CD4-positive, alpha-beta T cell (primary cell): ENCODE measurements at regions not wholly inside any gene's neighbourhood (a gene's known extent, or its start where the extent isn't known, plus 50 kb on each side); places are given as distances from the start of the nearest gene placed in this dataset.

Source experiments
- ATAC-seq: fragments of 200-7000 bp; cut with Tn5 transposase; one replicate; pipeline ENCODE4 v1.10.0; 2022; ENCODE audit warnings: mild to moderate bottlenecking; ENCODE audit not compliant: poor library complexity
- CTCF ChIA-PET: fragments of 350-600 bp; sonication (Branson Sonifier 250); formaldehyde crosslinking; loops from one replicate; lab custom pipeline; 2021; ENCODE audit warnings: antibody characterized with exemption, inconsistent platforms; lab: Charles Lee
- POLR2A ChIA-PET: fragments of 350-600 bp; sonication (Branson Sonifier 250); formaldehyde crosslinking; loops from one replicate; lab custom pipeline; 2021; ENCODE audit warnings: antibody characterized with exemption, inconsistent platforms; lab: Charles Lee
- DNase-seq, 14 experiments: peaks; one replicate each; pipeline ENCODE4 v3.0.0-alpha.2; 2013 to 2020; ENCODE audit warnings: mixed read lengths in 2 of 14
- H3K27ac ChIP-seq, 2 donors: one replicate each; pipeline versions ENCODE4 v1.5.1 to v1.7.0; 2013; ENCODE audit warnings: low read length in 2 of 2, low read depth in 1 of 2, mild to moderate bottlenecking in 1 of 2
- H3K27me3 ChIP-seq, 2 experiments: 1 replicate in 1 of 2; 2 replicates in 1 of 2; pipeline versions ENCODE4 v1.6.1 to v1.7.0; 2013; ENCODE audit warnings: low read length in 2 of 2, control low read depth in 1 of 2, mild to moderate bottlenecking in 1 of 2, moderate library complexity in 1 of 2; ENCODE audit not compliant: insufficient read depth in 2 of 2, control insufficient read depth in 1 of 2
- H3K36me3 ChIP-seq: one replicate; pipeline ENCODE4 v1.6.1; 2013; ENCODE audit warnings: low read length, control low read depth; ENCODE audit not compliant: insufficient read depth
- H3K4me1 ChIP-seq: one replicate; pipeline ENCODE4 v1.6.1; 2013; ENCODE audit warnings: low read length, control low read depth; ENCODE audit not compliant: insufficient read depth
- H3K4me3 ChIP-seq: one replicate; pipeline ENCODE4 v1.5.1; 2013; ENCODE audit warnings: mild to moderate bottlenecking, low read length, moderate library complexity
- H3K9me3 ChIP-seq, 2 experiments: 1 replicate in 1 of 2; 2 replicates in 1 of 2; pipeline versions ENCODE4 v1.6.1 to v1.7.0; 2013; ENCODE audit warnings: low read length in 2 of 2, mild to moderate bottlenecking in 2 of 2, control low read depth in 1 of 2, moderate library complexity in 1 of 2; ENCODE audit not compliant: control insufficient read depth in 1 of 2, insufficient read depth in 1 of 2
- H3K27ac Mint-ChIP-seq: one replicate; pipeline ENCODE4 v1.8.0; 2020; ENCODE audit warnings: mixed read lengths
- H3K27me3 Mint-ChIP-seq: one replicate; pipeline ENCODE4 v1.8.0; 2021; ENCODE audit warnings: mixed read lengths
- H3K36me3 Mint-ChIP-seq: one replicate; pipeline ENCODE4 v1.8.0; 2021; ENCODE audit warnings: low read depth, mixed read lengths
- H3K4me1 Mint-ChIP-seq: one replicate; pipeline ENCODE4 v1.8.0; 2021; ENCODE audit warnings: low read depth, mixed read lengths
- H3K4me3 Mint-ChIP-seq: one replicate; pipeline ENCODE4 v1.8.0; 2020; ENCODE audit warnings: mild to moderate bottlenecking, mixed read lengths
- H3K9me3 Mint-ChIP-seq: one replicate; pipeline ENCODE4 v1.8.0; 2020; ENCODE audit warnings: mixed read lengths
- intact Hi-C, 2 experiments: fragments of 100-400 bp; cut with DNase I in 1 of 2; cut with micrococcal nuclease in 1 of 2; formaldehyde crosslinking; loops; one replicate each; pipeline versions ENCODE4 v1.15.1 to v1.9.0; 2023 to 2025; cut with DNase I, micrococcal nuclease
- TF ChIP-seq, protein P1 (sequence below): fragments of 200-600 bp; IDR thresholded peaks from one replicate; pipeline ENCODE4 v1.8.0; 2022; ENCODE audit warnings: antibody characterized with exemption, mild to moderate bottlenecking

- H3K4me1 ChIP-seq, result no peaks in the 10 kb centered on the region
- peaks cover 3% of the 10 kb centered on the region for H3K9me3 Mint-ChIP-seq
- no peaks in the 10 kb centered on the region for H3K9me3 ChIP-seq
- no peaks in the 10 kb centered on the region for H3K36me3 Mint-ChIP-seq
- no peaks in the 10 kb centered on the region for H3K36me3 ChIP-seq
- TF ChIP-seq, protein P1, sequence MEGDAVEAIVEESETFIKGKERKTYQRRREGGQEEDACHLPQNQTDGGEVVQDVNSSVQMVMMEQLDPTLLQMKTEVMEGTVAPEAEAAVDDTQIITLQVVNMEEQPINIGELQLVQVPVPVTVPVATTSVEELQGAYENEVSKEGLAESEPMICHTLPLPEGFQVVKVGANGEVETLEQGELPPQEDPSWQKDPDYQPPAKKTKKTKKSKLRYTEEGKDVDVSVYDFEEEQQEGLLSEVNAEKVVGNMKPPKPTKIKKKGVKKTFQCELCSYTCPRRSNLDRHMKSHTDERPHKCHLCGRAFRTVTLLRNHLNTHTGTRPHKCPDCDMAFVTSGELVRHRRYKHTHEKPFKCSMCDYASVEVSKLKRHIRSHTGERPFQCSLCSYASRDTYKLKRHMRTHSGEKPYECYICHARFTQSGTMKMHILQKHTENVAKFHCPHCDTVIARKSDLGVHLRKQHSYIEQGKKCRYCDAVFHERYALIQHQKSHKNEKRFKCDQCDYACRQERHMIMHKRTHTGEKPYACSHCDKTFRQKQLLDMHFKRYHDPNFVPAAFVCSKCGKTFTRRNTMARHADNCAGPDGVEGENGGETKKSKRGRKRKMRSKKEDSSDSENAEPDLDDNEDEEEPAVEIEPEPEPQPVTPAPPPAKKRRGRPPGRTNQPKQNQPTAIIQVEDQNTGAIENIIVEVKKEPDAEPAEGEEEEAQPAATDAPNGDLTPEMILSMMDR, result no peak
- intact Hi-C loops, result no loop called here
- H3K27me3 Mint-ChIP-seq, result no peaks in the 10 kb centered on the region
- POLR2A ChIA-PET, result no interaction called here
- H3K27ac ChIP-seq, result no peak overlapping the region
- no peaks in the 10 kb centered on the region for H3K27me3 ChIP-seq
- no peaks in the 10 kb centered on the region for H3K4me1 Mint-ChIP-seq
- DNase-seq, result no peak
- CTCF ChIA-PET, result no interaction called here
- no peak overlapping the region for H3K4me3 ChIP-seq
- no peak for ATAC-seq
- H3K27ac Mint-ChIP-seq, result no peak overlapping the region
- no peak overlapping the region for H3K4me3 Mint-ChIP-seq
Measured at GRCh38 chr9:79060766-79061165, 511.0 kb upstream of the TLE4 start.

GRCh38 chr9:79061752-79062616 is 509.8 kb upstream of the TLE4 start:
- Histone ChIP-seq H3K9me3 (no peaks in the 10 kb centered on the region), H3K36me3 (no peaks in the 10 kb centered on the region), H3K4me3 (no peak overlapping the region), H3K4me1 (no peaks in the 10 kb centered on the region), H3K27me3 (no peaks in the 10 kb centered on the region), H3K27ac (no peak overlapping the region)
- ATAC-seq (no peak), DNase-seq (no peak)
- intact Hi-C loops, result no loop called here
- no peak overlapping the region for H3K4me3 Mint-ChIP-seq
- no peaks in the 10 kb centered on the region for H3K4me1 Mint-ChIP-seq
- CTCF ChIA-PET, result no interaction called here
- POLR2A ChIA-PET, result no interaction called here
- TF ChIP-seq, protein P1, result no peak
- H3K9me3 Mint-ChIP-seq, result peaks cover 3% of the 10 kb centered on the region
- no peaks in the 10 kb centered on the region for H3K36me3 Mint-ChIP-seq
- no peaks in the 10 kb centered on the region for H3K27me3 Mint-ChIP-seq
- no peak overlapping the region for H3K27ac Mint-ChIP-seq

GRCh38 chr9:79073201-79073600 is 498.6 kb upstream of the TLE4 start:
- no peak overlapping the region for H3K27ac ChIP-seq
- Mint-ChIP-seq H3K4me1 (no peaks in the 10 kb centered on the region), H3K27ac (no peak overlapping the region), H3K36me3 (no peaks in the 10 kb centered on the region), H3K4me3 (no peak overlapping the region), H3K27me3 (no peaks in the 10 kb centered on the region), H3K9me3 (no peaks in the 10 kb centered on the region)
- no peak for ATAC-seq
- TF ChIP-seq, protein P1, result no peak
- ChIA-PET POLR2A (no interaction called here), CTCF (no interaction called here)
- no peaks in the 10 kb centered on the region for H3K4me1 ChIP-seq
- H3K27me3 ChIP-seq, result no peaks in the 10 kb centered on the region
- no peak overlapping the region for H3K4me3 ChIP-seq
- intact Hi-C loops, result no loop called here
- no peaks in the 10 kb centered on the region for H3K36me3 ChIP-seq
- DNase-seq, result no peak
- H3K9me3 ChIP-seq, result no peaks in the 10 kb centered on the region
